Cerebellar cortex (tissue), 1 donor: ENCODE measurements at regions not wholly inside any gene's neighbourhood (a gene's known extent, or its start where the extent isn't known, plus 50 kb on each side); places are given as distances from the start of the nearest gene placed in this dataset.

Source experiments
- DNase-seq: peaks from one replicate; pipeline ENCODE4 v3.0.0-alpha.2; 2015; ENCODE audit warnings: low spot score

GRCh38 chr2:234835738-234836137 lies 116.1 kb upstream of the SH3BP4 start:
- DNase-seq = no peak

DNA sequence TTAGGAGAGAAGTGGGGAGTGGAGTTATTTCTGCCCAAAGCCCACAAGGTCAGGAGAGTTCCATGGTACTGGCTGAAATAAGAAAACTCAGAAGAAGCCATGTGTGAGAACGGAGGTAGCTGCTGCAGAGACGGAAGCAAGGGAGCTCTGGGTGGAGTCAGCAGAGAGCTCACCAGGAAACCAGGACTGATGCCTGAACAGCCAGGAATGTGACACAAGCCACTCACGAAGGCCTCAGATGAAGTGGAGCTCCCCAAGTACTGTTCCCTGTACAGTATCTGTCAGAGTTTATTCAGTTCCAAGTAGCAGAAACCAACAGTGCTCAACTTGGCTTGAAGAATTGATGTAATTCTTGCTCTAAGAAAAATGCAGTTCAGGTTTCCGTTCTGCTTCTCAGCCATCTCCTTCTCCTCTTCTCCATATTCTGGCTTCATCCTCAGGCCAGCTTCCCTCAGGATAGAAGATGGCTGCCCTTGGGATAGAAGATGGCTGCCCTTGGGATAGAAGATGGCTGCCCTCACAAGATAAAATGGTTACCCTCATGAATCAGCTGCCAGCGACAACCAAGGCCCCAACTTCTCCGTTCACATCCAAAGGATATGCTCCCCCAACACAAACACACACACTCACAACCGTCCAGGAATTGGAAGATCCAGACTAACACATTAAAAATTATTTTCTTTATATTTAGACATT lies 117.4 kb upstream of the SH3BP4 start:
- DNase-seq = no peak

GRCh38 chr2:234830853-234831252 lies 121.0 kb upstream of the SH3BP4 start:
- no peak for DNase-seq

GRCh38 chr2:234829074-234829455 lies 122.8 kb upstream of the SH3BP4 start:
- no peak for DNase-seq

DNA sequence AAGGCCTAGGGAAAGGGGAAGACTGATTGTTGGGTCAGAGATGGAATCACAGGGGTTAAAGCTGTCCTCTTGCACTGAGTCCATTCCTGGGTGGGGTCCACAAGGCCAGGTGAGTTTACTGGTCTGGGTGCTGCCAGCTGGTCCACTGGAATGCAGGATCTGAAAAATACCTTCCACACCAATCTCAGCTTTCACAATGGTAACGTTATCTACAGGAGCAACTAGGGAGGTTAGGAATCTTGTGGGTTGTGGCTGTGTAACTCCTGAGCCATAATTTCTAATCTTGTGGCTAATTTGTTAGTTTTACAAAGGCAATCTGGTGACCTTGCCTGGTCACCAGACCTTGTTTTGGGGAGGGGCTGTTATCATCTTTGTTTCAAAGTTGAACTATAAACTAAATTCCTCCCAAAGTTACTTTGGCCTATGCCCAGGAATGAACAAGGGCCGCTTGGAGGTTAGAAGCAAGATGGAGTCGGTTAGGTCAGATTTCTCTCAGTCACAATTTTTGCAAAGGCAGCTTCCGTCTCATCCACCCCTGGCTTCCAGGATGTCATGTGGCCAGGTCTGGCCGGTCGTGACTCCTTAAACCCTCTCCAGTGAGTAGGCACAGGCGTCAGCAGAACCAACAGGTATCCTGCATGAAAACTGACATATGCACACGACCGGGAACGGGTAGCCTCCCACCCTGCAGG lies 123.3 kb upstream of the SH3BP4 start:
- DNase-seq = no peak

DNA sequence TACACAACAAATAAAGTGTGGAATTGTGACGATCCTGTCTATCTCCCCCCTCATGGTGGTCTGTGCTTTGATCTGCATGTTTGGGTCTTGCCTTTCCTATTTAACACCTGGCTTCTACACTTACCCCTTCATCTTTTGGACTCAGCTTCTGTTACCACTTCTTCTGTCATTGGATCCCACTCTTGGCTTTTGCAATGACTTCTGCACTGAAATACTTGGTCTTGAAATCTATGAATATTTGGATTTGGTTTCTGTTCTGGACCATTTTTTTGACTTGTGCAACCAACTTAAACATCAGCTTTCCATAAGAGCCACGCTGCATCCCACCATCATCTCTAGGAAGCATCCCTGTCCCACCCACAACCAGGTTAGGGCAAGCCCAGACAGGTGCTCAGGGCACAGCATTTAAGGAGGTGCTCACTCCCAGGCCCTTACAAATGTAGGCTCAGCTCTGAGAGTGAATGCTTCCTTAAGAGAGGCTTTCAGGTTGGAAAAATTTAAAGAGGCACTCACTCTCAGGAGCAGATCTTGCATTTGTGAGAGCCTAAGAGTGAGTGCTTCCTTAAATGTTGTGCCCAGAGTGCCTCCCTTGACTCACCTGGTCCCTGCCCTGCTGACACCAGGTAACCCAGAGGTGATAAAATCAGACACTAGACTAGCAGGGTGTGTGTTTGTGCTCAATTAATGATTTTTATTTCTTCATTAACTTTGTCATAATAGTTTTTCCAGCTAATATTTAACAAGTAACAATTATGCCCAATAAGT lies 124.5 kb upstream of the SH3BP4 start:
- no peak for DNase-seq

- DNase-seq = no peak
Observed at GRCh38 chr2:234826681-234827080, 125.1 kb upstream of the SH3BP4 start.

- DNase-seq = no peak
Observed at GRCh38 chr2:234825616-234826015, 126.2 kb upstream of the SH3BP4 start.

- no peak for DNase-seq
Observed at GRCh38 chr2:234823877-234824376, 127.9 kb upstream of the SH3BP4 start.

DNA sequence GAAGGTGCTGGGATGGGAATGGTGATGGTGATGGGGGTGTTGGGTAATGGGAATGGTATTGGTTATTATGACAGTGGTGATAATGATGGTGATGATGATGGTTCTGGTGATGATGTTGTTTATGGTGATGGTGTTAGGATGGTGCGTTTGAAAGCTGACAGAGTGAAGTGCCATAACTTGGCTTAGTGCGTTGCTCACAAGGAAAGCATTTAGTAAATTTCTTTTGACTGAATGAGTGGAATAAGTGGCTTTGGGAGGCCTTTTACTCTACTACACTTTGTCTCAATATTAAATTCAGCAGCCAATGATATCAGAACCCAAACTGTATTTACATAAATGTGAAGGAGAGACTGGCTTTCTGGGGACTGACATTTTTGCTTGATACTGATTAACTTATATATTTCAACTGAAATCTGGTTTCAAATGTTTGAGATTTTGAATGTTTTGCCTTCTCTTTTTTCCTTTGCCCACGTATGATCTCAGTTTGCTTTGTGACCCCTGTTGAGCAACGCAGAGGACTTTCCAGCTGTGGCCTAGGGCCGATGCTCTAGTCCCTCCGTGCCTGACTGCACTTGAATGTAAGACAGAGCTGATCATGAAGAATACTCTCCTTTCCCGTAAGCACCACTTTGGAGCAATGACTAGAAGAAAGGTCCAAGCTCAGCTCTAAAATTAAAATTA lies 128.5 kb upstream of the SH3BP4 start:
- no peak for DNase-seq

- DNase-seq = no peak
Observed at GRCh38 chr2:234821946-234822475, 129.8 kb upstream of the SH3BP4 start.

DNA sequence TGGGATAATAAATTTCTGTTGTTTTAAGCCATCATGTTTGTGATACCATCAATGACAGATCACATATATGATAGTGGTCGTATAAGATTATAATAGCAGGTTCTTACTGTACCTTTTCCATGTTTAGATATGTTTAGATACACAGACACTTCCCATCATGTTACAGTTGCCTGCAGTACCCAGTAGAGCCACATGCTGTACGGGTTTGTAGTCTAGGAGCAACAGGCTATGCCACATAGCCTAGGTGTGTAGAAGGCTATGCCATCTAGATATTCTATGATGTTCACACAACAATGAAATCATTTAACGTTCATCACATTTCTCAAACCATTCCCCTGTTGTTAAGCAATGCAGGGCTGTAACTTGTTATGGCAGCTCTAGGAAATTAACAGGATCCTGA lies 132.9 kb upstream of the SH3BP4 start:
- no peak for DNase-seq

- DNase-seq = no peak
Observed at GRCh38 chr2:234816491-234816890, 135.3 kb upstream of the SH3BP4 start.

GRCh38 chr2:234816056-234816455 lies 135.8 kb upstream of the SH3BP4 start:
- no peak for DNase-seq

- DNase-seq = no peak
Observed at GRCh38 chr2:234814374-234814773, 137.4 kb upstream of the SH3BP4 start.

GRCh38 chr2:234812851-234813250 lies 139.0 kb upstream of the SH3BP4 start:
- DNase-seq = no peak

DNA sequence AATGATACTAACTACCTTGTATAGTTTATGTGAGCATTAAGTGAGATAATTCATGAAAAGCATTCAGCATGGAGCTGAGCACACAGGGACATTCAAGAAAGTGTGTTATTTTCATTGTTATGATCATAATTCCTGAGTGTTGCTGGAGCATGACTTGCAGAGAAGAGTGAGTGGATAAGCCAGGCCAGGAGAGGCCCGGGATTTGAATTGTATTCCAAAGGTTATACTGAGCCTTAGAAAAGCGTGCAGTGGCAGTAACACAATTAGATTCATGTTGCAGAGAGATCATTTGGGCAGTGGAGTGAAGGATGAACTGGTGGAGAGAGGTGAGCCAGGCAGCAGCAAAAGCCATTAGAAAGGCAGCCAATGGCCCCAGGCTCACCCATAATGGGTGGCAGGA lies 142.9 kb upstream of the SH3BP4 start:
- DNase-seq = no peak

- no peak for DNase-seq
Observed at GRCh38 chr2:234806818-234807217, 145.0 kb upstream of the SH3BP4 start.

DNA sequence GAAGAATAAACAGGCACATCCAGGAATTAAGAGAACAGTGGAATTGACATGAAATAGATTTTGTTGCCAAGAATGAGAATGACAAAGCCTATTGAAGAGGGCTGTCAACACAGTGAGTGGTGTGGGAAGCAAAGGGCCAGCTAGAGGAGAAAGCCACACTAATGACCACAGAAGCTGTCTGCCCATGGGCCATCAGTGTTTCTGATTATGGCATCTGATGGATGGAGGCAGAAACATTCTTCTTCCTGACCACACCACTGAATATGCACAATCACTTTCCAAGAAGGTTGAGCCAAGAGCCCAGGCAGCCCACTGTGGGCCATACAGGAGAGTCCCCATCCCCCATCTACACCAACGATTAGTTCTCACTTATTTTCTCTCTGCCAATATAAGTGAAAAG lies 146.0 kb upstream of the SH3BP4 start:
- DNase-seq = no peak

- no peak for DNase-seq
Observed at GRCh38 chr2:234804704-234805103, 147.1 kb upstream of the SH3BP4 start.

GRCh38 chr2:234802845-234803171 lies 149.0 kb upstream of the SH3BP4 start:
- no peak for DNase-seq
